GM19240 (cell line): ENCODE measurements at regions not wholly inside any gene's neighbourhood (a gene's known extent, or its start where the extent isn't known, plus 50 kb on each side); places are given as distances from the start of the nearest gene placed in this dataset.
"Not testable (repeated sequence)": the region's sequence is repeated elsewhere in the genome, so short reads cannot be mapped to it uniquely, and the experiment has no call there.

ENCODE experiments used
- DNase-seq: peaks from one replicate; pipeline ENCODE4 v3.0.0; 2011; ENCODE audit warnings: low spot score; ENCODE audit not compliant: insufficient read length

GRCh38 chr10:131033166-131034085 is 278.1 kb downstream of the TCERG1L start:
- no peak for DNase-seq

- no peak for DNase-seq
Measured at GRCh38 chr10:131034451-131034850, 277.1 kb downstream of the TCERG1L start.

GRCh38 chr10:131035779-131036178 is 275.7 kb downstream of the TCERG1L start:
- no peak for DNase-seq

GRCh38 chr10:131038056-131038455 is 273.5 kb downstream of the TCERG1L start:
- no peak for DNase-seq

- DNase-seq: no peak
Measured at GRCh38 chr10:131041031-131041430, 270.5 kb downstream of the TCERG1L start.

GRCh38 chr10:131041441-131041840 is 270.1 kb downstream of the TCERG1L start:
- no peak for DNase-seq

GRCh38 chr10:131042015-131042414 is 269.5 kb downstream of the TCERG1L start:
- not testable (repeated sequence) for DNase-seq
